NCI-H187 (cell line): ENCODE measurements at regions not wholly inside any gene's neighbourhood (a gene's known extent, or its start where the extent isn't known, plus 50 kb on each side); places are given as distances from the start of the nearest gene placed in this dataset.
"Not testable (repeated sequence)": the region's sequence is repeated elsewhere in the genome, so short reads cannot be mapped to it uniquely, and the experiment has no call there.

Experiments used
- DNase-seq, 2 experiments: peaks; one replicate each; lab custom pipeline; 2025; lab: John Stamatoyannopoulos, UW

GRCh38 chr11:104704146-104704830, 194.0 kb downstream of the CASP12 start:
- no peak for DNase-seq

GRCh38 chr11:104700609-104701008, 197.7 kb downstream of the CASP12 start:
- DNase-seq, result no peak

DNA sequence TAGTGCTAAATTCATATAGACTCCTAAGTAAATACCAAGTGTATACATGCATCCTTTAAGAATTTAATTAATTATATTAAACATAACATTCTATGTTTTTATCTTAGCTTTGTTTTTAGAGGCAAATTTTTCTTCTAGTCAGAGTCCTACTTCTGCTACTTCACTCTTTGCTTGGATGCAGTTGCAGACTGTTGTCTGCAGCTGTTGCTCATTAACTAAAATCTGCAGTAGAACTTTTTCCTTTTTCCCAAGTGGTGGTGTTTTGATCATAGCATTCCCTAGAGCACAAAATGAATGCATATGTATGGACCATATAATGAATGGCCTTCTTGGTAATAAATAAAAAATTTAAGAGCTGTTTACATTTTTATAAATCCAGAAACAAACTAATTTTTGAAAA, 198.3 kb downstream of the CASP12 start:
- no peak for DNase-seq

DNA sequence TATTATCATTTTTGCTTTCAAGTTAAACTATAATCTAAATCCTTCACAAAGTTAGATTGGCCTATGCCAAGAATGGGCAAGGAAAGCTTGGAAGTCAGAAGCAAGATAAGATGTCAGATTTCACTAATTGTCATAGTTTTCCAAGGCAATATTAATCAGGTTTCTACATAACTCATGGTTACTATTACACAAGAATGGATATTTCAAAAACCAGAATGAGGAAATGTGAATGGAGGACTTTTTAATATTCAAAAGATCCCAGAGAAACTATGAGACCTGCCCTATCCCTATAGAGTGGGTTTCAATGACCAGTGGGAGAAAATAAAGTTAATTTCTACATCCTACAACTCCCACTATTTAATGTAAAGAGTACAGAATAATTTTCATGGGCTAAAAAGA, 203.2 kb downstream of the CASP12 start:
- no peak for DNase-seq

DNA sequence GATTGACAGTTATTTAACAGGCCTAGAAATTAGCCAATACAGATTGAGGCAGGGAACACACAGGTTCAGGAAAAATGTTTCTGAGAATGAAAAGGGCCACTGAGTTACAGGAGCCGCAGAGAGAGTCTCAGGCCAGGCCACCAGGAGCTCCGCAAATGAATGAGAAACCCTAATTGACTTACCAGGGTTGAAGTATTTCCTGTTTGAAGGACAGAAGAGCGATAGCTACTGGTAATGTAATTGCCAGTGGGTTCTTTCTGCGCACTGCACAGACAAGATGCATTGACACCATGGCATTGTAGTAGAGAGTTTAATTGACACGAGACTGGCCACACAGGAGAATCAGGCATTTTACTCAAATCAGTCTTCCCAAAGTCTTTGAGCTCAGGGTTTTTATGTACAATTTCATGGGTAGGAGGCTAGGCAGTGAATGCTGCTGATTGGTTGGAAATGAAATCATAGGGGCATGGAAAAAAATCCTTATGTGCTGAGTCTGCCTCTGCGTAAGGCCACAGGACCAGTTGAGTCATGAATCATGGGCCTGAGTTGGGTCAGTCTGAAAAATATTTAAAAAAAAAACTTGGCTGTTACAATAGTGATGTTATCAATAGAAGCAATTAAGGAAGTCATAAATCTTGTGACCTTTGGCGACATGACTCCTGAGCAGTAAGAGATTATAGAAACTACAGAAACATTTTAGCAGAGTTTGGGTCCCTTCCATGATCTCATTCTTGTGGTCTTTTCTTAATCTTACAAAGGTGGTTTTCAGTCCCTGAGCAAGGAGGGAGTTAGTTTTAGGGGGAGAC, 203.8 kb downstream of the CASP12 start:
- no peak for DNase-seq

DNA sequence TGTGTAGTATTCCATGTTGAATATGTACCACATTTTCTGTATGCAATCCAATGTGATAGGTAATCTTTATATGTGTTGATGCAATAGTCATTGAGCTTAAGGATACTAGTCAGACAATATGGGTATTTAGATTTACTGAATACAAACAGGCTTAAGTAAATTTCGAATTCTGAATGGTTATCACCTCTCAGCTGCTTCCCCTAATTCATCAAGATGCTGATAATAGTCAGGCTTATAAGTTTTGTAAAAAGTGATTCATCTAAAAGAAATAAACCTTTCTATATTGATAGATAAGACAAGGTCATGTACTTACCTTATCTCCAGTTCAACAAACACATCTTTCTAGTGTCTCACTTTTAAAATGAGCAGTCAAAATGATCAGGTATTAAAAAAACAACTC, 205.5 kb downstream of the CASP12 start:
- no peak for DNase-seq

GRCh38 chr11:104691129-104691528, 207.1 kb downstream of the CASP12 start:
- no peak for DNase-seq

- DNase-seq, result no peak
Observed at GRCh38 chr11:104690241-104690640, 208.0 kb downstream of the CASP12 start.

GRCh38 chr11:104688731-104689130, 209.5 kb downstream of the CASP12 start:
- DNase-seq, result no peak

GRCh38 chr11:104682206-104682605, 216.1 kb downstream of the CASP12 start:
- no peak for DNase-seq

DNA sequence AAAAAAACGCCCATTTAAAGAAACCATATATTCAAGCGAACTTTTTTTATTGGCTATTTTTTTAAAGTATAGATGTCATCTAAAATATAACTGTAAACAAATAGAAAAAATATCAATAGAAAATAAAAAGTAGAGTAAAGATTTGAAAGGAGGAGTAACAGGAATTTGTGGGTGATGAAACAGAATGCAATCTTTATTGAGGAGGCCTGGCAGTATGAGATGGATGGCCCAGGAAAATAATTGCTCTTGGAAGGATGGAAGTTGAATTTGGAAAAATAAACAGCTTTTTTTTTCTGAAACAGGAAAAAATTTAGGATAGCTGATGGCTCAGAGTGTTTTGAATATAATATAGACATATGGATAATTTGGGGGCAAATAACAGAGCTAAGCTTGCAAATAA, 219.0 kb downstream of the CASP12 start:
- DNase-seq, result no peak

GRCh38 chr11:104678408-104678807, 219.9 kb downstream of the CASP12 start:
- DNase-seq, result no peak

DNA sequence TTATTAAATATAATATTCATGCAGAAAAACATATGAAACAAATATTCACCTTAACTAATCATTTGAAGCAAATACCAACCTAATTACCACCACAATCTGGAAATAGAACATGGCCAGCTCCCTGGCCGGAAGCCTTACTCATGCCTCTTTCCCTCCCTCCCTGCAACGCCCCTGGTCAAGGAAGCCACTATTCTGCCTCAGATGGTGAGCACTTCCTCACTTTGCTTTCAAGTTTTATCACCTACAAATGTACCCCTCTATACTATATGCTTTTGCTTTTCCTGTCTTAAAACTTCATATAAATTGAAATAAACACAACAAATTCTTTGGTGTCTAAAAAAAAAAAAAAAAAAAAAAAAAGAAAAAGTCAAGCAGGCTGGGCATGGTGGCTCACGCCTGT, 221.2 kb downstream of the CASP12 start:
- not testable (repeated sequence) for DNase-seq

- DNase-seq, result no peak
Observed at GRCh38 chr11:104672897-104673296, 225.4 kb downstream of the CASP12 start.

DNA sequence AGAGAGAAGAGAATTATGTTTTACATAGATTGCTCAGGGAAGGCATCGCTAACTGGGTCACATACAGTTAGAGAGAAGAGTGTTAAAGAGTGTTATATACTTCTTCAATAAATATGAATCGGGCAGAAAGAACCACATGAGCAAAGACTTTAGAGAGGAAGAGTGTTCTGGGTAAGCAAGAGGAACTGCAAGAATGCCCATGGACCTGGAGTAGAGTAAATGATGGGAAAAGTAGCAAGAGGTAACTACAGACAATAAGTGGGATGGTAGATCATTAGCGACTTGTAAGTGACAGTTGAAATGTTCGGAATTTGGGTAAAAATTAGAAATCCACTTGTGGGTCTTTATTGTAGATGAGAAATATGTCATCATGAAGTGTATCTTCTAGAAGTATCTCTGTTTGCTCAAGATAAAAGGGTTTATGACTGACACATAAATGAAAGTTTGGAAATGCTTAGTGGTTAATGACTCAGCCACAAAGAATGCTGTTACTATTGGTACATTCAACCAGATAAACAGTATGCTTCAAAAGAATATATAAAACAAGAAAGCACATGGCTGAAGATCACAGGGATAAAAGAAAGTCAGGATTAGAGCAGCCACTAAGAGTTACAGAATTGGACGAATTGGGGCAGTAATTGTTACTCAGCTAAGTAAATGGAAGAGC, 229.3 kb downstream of the CASP12 start:
- DNase-seq, result no peak

DNA sequence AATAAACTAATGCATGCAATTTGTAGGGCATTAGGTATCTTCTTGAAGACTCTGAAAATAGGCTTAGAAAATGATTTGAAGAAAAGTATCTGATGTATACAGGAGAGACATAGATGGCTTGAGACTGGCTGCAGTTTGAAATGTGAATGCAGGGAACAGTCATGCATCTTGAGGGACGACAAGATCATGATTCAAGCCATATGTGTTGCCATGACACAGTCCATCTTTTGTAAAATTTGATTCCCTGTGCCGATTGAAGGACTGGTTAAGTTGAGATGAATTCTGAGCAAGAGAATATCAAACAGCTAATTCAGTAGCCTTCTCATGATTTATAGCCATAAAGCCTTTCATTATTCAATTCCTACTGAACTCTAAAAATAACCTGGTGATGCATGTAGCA, 231.6 kb downstream of the CASP12 start:
- no peak for DNase-seq

GRCh38 chr11:104665641-104666040, 232.6 kb downstream of the CASP12 start:
- no peak for DNase-seq

- DNase-seq, result no peak
Observed at GRCh38 chr11:104663190-104664140, 234.8 kb downstream of the CASP12 start.

DNA sequence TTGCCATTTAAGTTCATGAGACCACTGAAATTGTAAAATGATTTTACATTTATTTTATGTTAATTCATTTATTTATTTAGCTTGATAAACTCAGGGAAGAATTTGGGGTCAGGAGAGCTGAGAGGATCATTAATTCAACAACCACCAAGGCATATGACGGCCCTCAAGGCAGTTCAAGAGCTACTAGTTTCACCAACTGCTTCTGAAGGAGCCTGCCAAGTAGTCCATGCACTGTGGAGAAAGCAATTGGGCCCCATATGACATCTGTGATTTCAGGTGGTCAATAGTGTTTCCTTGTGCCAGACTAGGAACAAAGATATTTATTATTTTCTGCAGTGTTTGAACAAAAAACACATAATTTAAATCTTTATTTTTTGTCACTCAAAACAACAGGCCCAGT, 236.4 kb downstream of the CASP12 start:
- no peak for DNase-seq

GRCh38 chr11:104661471-104661870, 236.8 kb downstream of the CASP12 start:
- DNase-seq, result no peak

DNA sequence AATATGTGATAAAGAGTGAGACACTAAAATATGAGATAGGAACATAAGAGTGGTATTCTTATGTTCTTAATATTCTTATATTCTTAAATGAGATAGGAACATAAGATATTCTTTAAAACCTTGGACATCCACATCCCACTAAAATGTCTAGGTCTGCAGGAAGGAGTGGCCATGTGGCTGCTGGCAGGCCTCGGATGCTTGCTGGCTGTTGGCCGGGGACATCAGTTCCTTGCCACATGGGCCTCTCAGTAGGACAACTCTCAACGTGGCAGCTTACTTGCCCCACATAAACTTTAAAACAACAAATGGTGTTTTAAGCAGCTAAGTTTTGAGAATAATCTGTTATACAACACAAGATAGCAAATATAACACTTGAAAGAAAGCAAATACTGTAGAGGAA, 240.1 kb downstream of the CASP12 start:
- no peak for DNase-seq

DNA sequence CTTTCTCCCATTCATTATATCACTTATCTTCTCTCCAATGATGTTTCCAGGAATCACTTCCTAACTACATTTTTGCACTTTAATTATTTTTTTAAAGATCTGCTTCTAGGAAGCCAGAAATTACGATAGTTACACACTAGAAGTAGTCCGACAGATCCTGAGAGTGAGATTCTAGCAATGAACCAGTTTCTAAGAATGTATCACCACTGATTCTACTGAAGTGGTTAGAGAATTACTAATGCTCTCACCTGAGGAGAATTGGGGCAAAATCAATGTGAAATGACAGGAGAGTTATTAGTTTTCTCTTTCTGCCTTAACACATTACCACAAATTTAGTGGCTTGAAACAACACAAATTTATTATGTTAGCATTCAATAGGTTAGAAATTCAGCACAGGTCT, 241.2 kb downstream of the CASP12 start:
- DNase-seq, result no peak
